ENCODE measurements at regions not wholly inside any gene's neighbourhood (a gene's known extent, or its start where the extent isn't known, plus 50 kb on each side); places are given as distances from the start of the nearest gene placed in this dataset.

- H3K4me2 ChIP-seq (ENCODE audit: control insufficient read depth, insufficient read depth): no peak overlapping the region
- BruUV-seq (replicated peaks): no TSS peak
- DNase-seq (ENCODE audit: low read depth, low spot score) (no peak), FAIRE-seq (no peak), ATAC-seq (peak; percentile 49)
- no peaks in the 10 kb centered on the region for H3K27me3 ChIP-seq (replicated peaks in 1 of 2; ENCODE audit: control insufficient read depth in 2 of 2, insufficient read depth in 2 of 2, low read length in 1 of 2)
- H3K27ac ChIP-seq (ENCODE audit: control insufficient read depth, insufficient read depth): peak overlapping the region; percentile 64; the same call in 1 of the 2 replicates
- POLR2A ChIA-PET: no interaction called here
- H3K79me2 ChIP-seq (ENCODE audit: control insufficient read depth, insufficient read depth, low read length): no peaks in the 10 kb centered on the region; the same call in 1 of the 2 replicates
- H3K9me3 ChIP-seq (replicated peaks; ENCODE audit: control insufficient read depth, insufficient read depth, low read length): no peaks in the 10 kb centered on the region
- RAD21 ChIA-PET (ENCODE audit: unreplicated experiment): interaction anchor here (0.9 kb wide), 1 partner anchor 76 kb away, joined by 3 read pairs; no protein-coding TSS in a partner anchor
- no peak overlapping the region for H3K9ac ChIP-seq (ENCODE audit: control insufficient read depth, insufficient read depth, low read length)
- CTCF ChIA-PET: interaction anchor here (1.0 kb wide), 1 partner anchor 76 kb away, joined by 3 read pairs; no protein-coding TSS in a partner anchor
- H4K20me1 ChIP-seq (ENCODE audit: control insufficient read depth, insufficient read depth): no peaks in the 10 kb centered on the region
- intact Hi-C loops (cut with micrococcal nuclease; ENCODE audit: unreplicated experiment): no loop called here
- SMC1A ChIA-PET (ENCODE audit: uncharacterized antibody, unreplicated experiment): no interaction called here
- in situ Hi-C loops (cut with MboI): no loop called here
- no peak overlapping the region for H3K4me3 ChIP-seq
- WGBS (ENCODE audit: insufficient coverage, insufficient replicate concordance, low lambda C conversion rate, missing lambda C conversion rate): 100% methylated on average over 1 of the region's 1 CpG
- peaks cover 8% of the 10 kb centered on the region for H3K4me1 ChIP-seq (ENCODE audit: control insufficient read depth, insufficient read depth, low read length)
- TF ChIP-seq NFXL1 (IDR thresholded peaks at IDR 0.05; ENCODE audit: borderline replicate concordance) (no peak), FOS (IDR thresholded peaks at IDR 0.05; ENCODE audit: borderline replicate concordance, extremely low read depth, insufficient read length) (no peak), ZBED1 (IDR thresholded peaks at IDR 0.05; ENCODE audit: borderline replicate concordance) (no peak)
- no peaks in the 10 kb centered on the region; a peak in 3 of 4 replicates for H3K36me3 ChIP-seq (ENCODE audit: control insufficient read depth in 2 of 2, insufficient read depth in 2 of 2, low read length in 1 of 2)
- H2AFZ ChIP-seq (ENCODE audit: control insufficient read depth, low read depth, low read length): no peak overlapping the region
These were observed 228.5 kb downstream of the RTP5 start for GRCh38 chr2:242098034-242098433.

DNA sequence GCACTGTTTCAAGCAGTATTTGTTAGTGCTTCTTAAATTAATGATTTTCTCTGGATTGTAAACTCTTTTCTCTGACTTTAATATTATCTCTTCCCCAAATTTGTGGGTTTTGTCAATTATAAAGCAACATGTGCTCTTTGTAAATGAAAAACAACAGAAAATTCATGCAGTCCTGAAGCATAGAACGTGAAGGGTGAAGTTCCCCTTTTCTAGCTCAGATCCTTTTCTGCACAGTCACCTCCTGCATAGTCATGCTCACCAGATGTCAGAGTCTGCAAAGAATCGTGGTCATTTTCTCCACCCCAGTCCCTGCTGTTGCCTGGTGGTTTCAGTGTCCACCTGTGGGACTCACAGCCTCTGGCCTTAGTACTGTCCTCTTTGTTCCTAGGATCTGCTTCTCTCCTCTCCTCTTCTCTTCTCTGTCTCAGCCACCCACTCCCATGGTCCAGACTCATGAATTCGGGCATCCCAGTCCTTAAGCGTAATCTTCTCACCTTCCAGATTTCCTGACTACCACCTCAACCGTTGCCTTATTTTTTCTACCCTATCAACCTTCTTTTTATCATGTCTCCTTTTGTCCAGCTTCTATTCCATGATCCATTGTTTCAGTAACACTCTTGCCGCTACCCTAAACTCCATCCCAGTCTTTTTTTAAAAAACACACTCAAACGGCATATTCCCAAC, 229.1 kb downstream of the RTP5 start:
- no peaks in the 10 kb centered on the region for H3K9me3 ChIP-seq (replicated peaks; ENCODE audit: control insufficient read depth, insufficient read depth, low read length)
- H3K79me2 ChIP-seq (ENCODE audit: control insufficient read depth, insufficient read depth, low read length): no peaks in the 10 kb centered on the region; the same call in 1 of the 2 replicates
- ATAC-seq (peak; percentile 99), DNase-seq (ENCODE audit: low read depth, low spot score) (peak; percentile 40), FAIRE-seq (peak; percentile 78)
- intact Hi-C loops (cut with micrococcal nuclease; ENCODE audit: unreplicated experiment): no loop called here
- WGBS (ENCODE audit: insufficient coverage, insufficient replicate concordance, low lambda C conversion rate, missing lambda C conversion rate): 57% methylated on average over 7 of the region's 7 CpGs
- no peak overlapping the region for H3K9ac ChIP-seq (ENCODE audit: control insufficient read depth, insufficient read depth, low read length)
- in situ Hi-C loops (cut with MboI): no loop called here
- peak overlapping the region; percentile 64 for H3K27ac ChIP-seq (ENCODE audit: control insufficient read depth, insufficient read depth)
- no peaks in the 10 kb centered on the region; a peak in 3 of 4 replicates for H3K36me3 ChIP-seq (ENCODE audit: control insufficient read depth in 2 of 2, insufficient read depth in 2 of 2, low read length in 1 of 2)
- RAD21 ChIA-PET (ENCODE audit: unreplicated experiment): no interaction called here
- CTCF ChIA-PET: interaction anchor here (1.0 kb wide), 1 partner anchor 77 kb away, joined by 3 read pairs; no protein-coding TSS in a partner anchor
- no peaks in the 10 kb centered on the region for H3K27me3 ChIP-seq (replicated peaks in 1 of 2; ENCODE audit: control insufficient read depth in 2 of 2, insufficient read depth in 2 of 2, low read length in 1 of 2)
- SMC1A ChIA-PET (ENCODE audit: uncharacterized antibody, unreplicated experiment): no interaction called here
- POLR2A ChIA-PET: interaction anchor here (0.7 kb wide), 1 partner anchor 26 kb away, joined by 3 read pairs; no protein-coding TSS in a partner anchor
- no TSS peak for BruUV-seq (replicated peaks)
- no peak overlapping the region for H3K4me3 ChIP-seq
- H2AFZ ChIP-seq (ENCODE audit: control insufficient read depth, low read depth, low read length): no peak overlapping the region
- H3K4me2 ChIP-seq (ENCODE audit: control insufficient read depth, insufficient read depth): 0 out of 2 replicates have a peak overlapping the region, but pooled peaks have one; percentile 1
- H4K20me1 ChIP-seq (ENCODE audit: control insufficient read depth, insufficient read depth): no peaks in the 10 kb centered on the region
- peaks cover 8% of the 10 kb centered on the region for H3K4me1 ChIP-seq (ENCODE audit: control insufficient read depth, insufficient read depth, low read length)
- TF ChIP-seq IKZF2 (IDR thresholded peaks at IDR 0.05) (0 out of 4 replicates have a peak, but pooled peaks of 1 of the 2 experiments have one; percentile 9), CBFB (IDR thresholded peaks at IDR 0.05; ENCODE audit: low read depth) (no peak), RUNX3 (IDR thresholded peaks at IDR 0.05; ENCODE audit: low read length) (peak; percentile 38; the same call in 1 of the 2 replicates), BACH1 (IDR thresholded peaks at IDR 0.05; ENCODE audit: borderline replicate concordance) (peak; percentile 98; the same call in 1 of the 2 replicates), MXI1 (IDR thresholded peaks at IDR 0.05; ENCODE audit: low read depth, low read length) (peak; percentile 54; the same call in 1 of the 2 replicates), ELK1 (IDR thresholded peaks at IDR 0.05; ENCODE audit: low read depth, low read length) (no peak), RELB (IDR thresholded peaks at IDR 0.05; ENCODE audit: low read depth) (peak; percentile 17; the same call in 1 of the 2 replicates), BHLHE40 (IDR thresholded peaks at IDR 0.05; ENCODE audit: borderline replicate concordance in 1 of 2, low read depth in 2 of 2, low read length in 1 of 2) (peak in 1 of 2 experiments; percentile 24; a peak in 1 of 4 replicates)
- TF ChIP-seq, protein P1, sequence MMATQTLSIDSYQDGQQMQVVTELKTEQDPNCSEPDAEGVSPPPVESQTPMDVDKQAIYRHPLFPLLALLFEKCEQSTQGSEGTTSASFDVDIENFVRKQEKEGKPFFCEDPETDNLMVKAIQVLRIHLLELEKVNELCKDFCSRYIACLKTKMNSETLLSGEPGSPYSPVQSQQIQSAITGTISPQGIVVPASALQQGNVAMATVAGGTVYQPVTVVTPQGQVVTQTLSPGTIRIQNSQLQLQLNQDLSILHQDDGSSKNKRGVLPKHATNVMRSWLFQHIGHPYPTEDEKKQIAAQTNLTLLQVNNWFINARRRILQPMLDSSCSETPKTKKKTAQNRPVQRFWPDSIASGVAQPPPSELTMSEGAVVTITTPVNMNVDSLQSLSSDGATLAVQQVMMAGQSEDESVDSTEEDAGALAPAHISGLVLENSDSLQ (IDR thresholded peaks at IDR 0.05): no peak
